A549 (cell line): ENCODE measurements at regions not wholly inside any gene's neighbourhood (a gene's known extent, or its start where the extent isn't known, plus 50 kb on each side); places are given as distances from the start of the nearest gene placed in this dataset.

Experiments used
- ATAC-seq, 2 experiments: fragments of 200-7000 bp in 1 of 2; fragments of >200 bp in 1 of 2; cut with Nextera tagmentation in 1 of 2; cut with Tn5 transposase in 1 of 2; 3 replicates each; pipeline versions ENCODE4 v1.8.0 to v1.9.1; 2018 to 2020; ENCODE audit warnings: mild to moderate bottlenecking in 1 of 2, moderate library complexity in 1 of 2
- CTCF ChIA-PET: fragments of 300-600 bp; sonication (Branson Sonifier 250); formaldehyde crosslinking; extraction: SDS; loops from one replicate; lab custom pipeline; 2021; ENCODE audit warnings: antibody characterized with exemption, inconsistent platforms; lab: Yijun Ruan, JAX
- POLR2A ChIA-PET: fragments of 350-600 bp; formaldehyde crosslinking; extraction: SDS; loops from one replicate; lab custom pipeline; 2021; ENCODE audit warnings: antibody characterized with exemption, inconsistent platforms; lab: Yijun Ruan, JAX
- DNase-seq, 2 experiments: peaks; one replicate each; pipeline versions ENCODE4 v3.0.0 to v3.0.0-alpha.2; 2011 to 2016; ENCODE audit warnings: low read depth in 1 of 2, low spot score in 1 of 2
- FAIRE-seq: peaks from 2 replicates; lab custom pipeline; 2011; peaks lifted over from hg19 to GRCh38; lab: Jason Lieb, UNC
- H3K27ac ChIP-seq, 2 experiments: fragments of >200 bp; sonication (Bioruptor Twin); formaldehyde crosslinking; 3 replicates each; pipeline ENCODE4 v1.5.1; 2016 to 2017
- H3K4me1 ChIP-seq: fragments of >200 bp; sonication (Bioruptor Twin); formaldehyde crosslinking; 3 replicates; pipeline ENCODE4 v1.6.1; 2016
- H3K4me2 ChIP-seq: fragments of >200 bp; sonication (Bioruptor Twin); formaldehyde crosslinking; 3 replicates; pipeline ENCODE4 v1.6.1; 2016
- H3K4me3 ChIP-seq: fragments of >200 bp; sonication (Bioruptor Twin); formaldehyde crosslinking; 3 replicates; pipeline ENCODE4 v1.5.1; 2016
- H3K9me3 ChIP-seq: fragments of >200 bp; sonication (Bioruptor Twin); formaldehyde crosslinking; 3 replicates; pipeline ENCODE4 v1.6.1; 2016
- CBX8 ChIP-seq: fragments of 200-600 bp; sonication (generic); IDR thresholded peaks from 2 replicates; pipeline ENCODE4 v1.6.1; 2016
- CEBPB ChIP-seq, 2 experiments: fragments of >200 bp in 1 of 2; sonication (Bioruptor Twin) in 1 of 2; formaldehyde crosslinking in 1 of 2; IDR thresholded peaks; 2 replicates each; pipeline ENCODE4 v1.6.1; 2012 to 2016
- CHD4 ChIP-seq: fragments of 200-600 bp; sonication (generic); IDR thresholded peaks from 2 replicates; pipeline ENCODE4 v1.6.1; 2016; ENCODE audit warnings: antibody characterized with exemption, mild to moderate bottlenecking, borderline replicate concordance
- EHF ChIP-seq: fragments of 250-450 bp; sonication (Bioruptor Pico); IDR thresholded peaks from 2 replicates; pipeline ENCODE4 v1.5.0; 2020; ENCODE audit warnings: mild to moderate bottlenecking
- FOSL2 ChIP-seq, 2 experiments: fragments of 450-650 bp in 1 of 2; fragments of >200 bp in 1 of 2; sonication (Bioruptor Twin) in 1 of 2; formaldehyde crosslinking; IDR thresholded peaks; 2 replicates each; pipeline versions ENCODE4 v1.5.0 to v1.6.1; 2016 to 2020; ENCODE audit warnings: mild to moderate bottlenecking in 1 of 2, moderate library complexity in 1 of 2
- FOXS1 ChIP-seq: fragments of 250-450 bp; sonication (Bioruptor Pico); IDR thresholded peaks from 2 replicates; pipeline ENCODE4 v1.5.0; 2020; ENCODE audit warnings: mild to moderate bottlenecking, moderate library complexity
- GATA3 ChIP-seq: IDR thresholded peaks from 2 replicates; pipeline ENCODE4 v1.6.1; 2012; ENCODE audit warnings: borderline replicate concordance
- HDAC2 ChIP-seq: fragments of 200-600 bp; sonication (generic); IDR thresholded peaks from 2 replicates; pipeline ENCODE4 v1.6.1; 2016
- HOXB13 ChIP-seq: fragments of 250-450 bp; sonication (Bioruptor Pico); IDR thresholded peaks from 2 replicates; pipeline ENCODE4 v1.5.0; 2020; ENCODE audit warnings: low read depth, mild to moderate bottlenecking, moderate library complexity
- KDM5A ChIP-seq: fragments of 200-600 bp; sonication (generic); IDR thresholded peaks from 2 replicates; pipeline ENCODE4 v1.6.1; 2016; ENCODE audit warnings: antibody characterized with exemption, mild to moderate bottlenecking
- MAX ChIP-seq: IDR thresholded peaks from 2 replicates; pipeline ENCODE4 v1.6.1; 2012
- MAZ ChIP-seq: fragments of 150-350 bp; IDR thresholded peaks from 2 replicates; pipeline ENCODE4 v1.6.1; 2014; ENCODE audit warnings: antibody characterized with exemption, low read depth, low read length, borderline replicate concordance
- NPAS2 ChIP-seq: fragments of 250-450 bp; sonication (Bioruptor Pico); IDR thresholded peaks from 2 replicates; pipeline ENCODE4 v1.8.0; 2022; ENCODE audit warnings: mild to moderate bottlenecking, moderate library complexity, borderline replicate concordance
- NR3C1 ChIP-seq: fragments of >200 bp; sonication (Bioruptor Twin); formaldehyde crosslinking; IDR thresholded peaks from 3 replicates; pipeline ENCODE4 v1.6.1; 2017
- PHF8 ChIP-seq: fragments of 200-600 bp; sonication (generic); IDR thresholded peaks from 2 replicates; pipeline ENCODE4 v1.6.1; 2016; ENCODE audit warnings: low read depth, mild to moderate bottlenecking, antibody characterized with exemption, moderate library complexity, borderline replicate concordance
- POLR2AphosphoS2 ChIP-seq: conservative IDR thresholded peaks from 2 replicates; pipeline ENCODE4 v1.6.1; 2012; ENCODE audit warnings: low read length, improper control_type of control experiment, inconsistent platforms
- RFX5 ChIP-seq: fragments of 450-650 bp; IDR thresholded peaks from 2 replicates; pipeline ENCODE4 v1.7.1; 2014; ENCODE audit warnings: antibody characterized with exemption, mild to moderate bottlenecking, moderate library complexity
- SREBF2 ChIP-seq: fragments of 450-650 bp; IDR thresholded peaks from 2 replicates; pipeline ENCODE4 v1.6.1; 2014; ENCODE audit warnings: mild to moderate bottlenecking, moderate library complexity
- ZFP36 ChIP-seq: fragments of 450-650 bp; IDR thresholded peaks from 2 replicates; pipeline ENCODE4 v1.6.1; 2014; ENCODE audit warnings: borderline replicate concordance; ENCODE audit not compliant: partially characterized antibody
- ZSCAN20 ChIP-seq: fragments of 250-450 bp; sonication (Bioruptor Pico); IDR thresholded peaks from 2 replicates; pipeline ENCODE4 v1.8.0; 2022; ENCODE audit warnings: mild to moderate bottlenecking, moderate library complexity
- WGBS: methylation state at CpG from one replicate; pipeline ENCODE4 v1.1.6; 2017; ENCODE audit errors: missing lambda C conversion rate; 5-methylcytosine and 5-hydroxymethylcytosine counted together
- TF ChIP-seq, protein P1 (sequence below): IDR thresholded peaks from 2 replicates; pipeline ENCODE4 v1.6.1; 2012
- TF ChIP-seq, protein P2 (sequence below): fragments of 200-600 bp; sonication (generic); IDR thresholded peaks from 2 replicates; pipeline ENCODE4 v1.6.1; 2016; ENCODE audit warnings: antibody characterized with exemption, mild to moderate bottlenecking, moderate library complexity
- TF ChIP-seq, protein P3 (sequence below): fragments of 450-650 bp; IDR thresholded peaks from 2 replicates; pipeline ENCODE4 v1.6.1; 2014; ENCODE audit warnings: antibody characterized with exemption
- TF ChIP-seq, protein P4 (sequence below): IDR thresholded peaks from 2 replicates; pipeline ENCODE4 v1.6.1; 2012; ENCODE audit warnings: low read depth, borderline replicate concordance

GRCh38 chr3:64888840-64889392, 201.1 kb upstream of the ADAMTS9 start:
- Histone ChIP-seq H3K27ac (no peak overlapping the region), H3K4me2 (no peak overlapping the region), H3K4me1 (no peaks in the 10 kb centered on the region), H3K9me3 (no peaks in the 10 kb centered on the region), H3K4me3 (no peak overlapping the region)
- ChIA-PET POLR2A (no interaction called here), CTCF (no interaction called here)
- DNase-seq = no peak
- ATAC-seq = no peak
- TF ChIP-seq, protein P1, sequence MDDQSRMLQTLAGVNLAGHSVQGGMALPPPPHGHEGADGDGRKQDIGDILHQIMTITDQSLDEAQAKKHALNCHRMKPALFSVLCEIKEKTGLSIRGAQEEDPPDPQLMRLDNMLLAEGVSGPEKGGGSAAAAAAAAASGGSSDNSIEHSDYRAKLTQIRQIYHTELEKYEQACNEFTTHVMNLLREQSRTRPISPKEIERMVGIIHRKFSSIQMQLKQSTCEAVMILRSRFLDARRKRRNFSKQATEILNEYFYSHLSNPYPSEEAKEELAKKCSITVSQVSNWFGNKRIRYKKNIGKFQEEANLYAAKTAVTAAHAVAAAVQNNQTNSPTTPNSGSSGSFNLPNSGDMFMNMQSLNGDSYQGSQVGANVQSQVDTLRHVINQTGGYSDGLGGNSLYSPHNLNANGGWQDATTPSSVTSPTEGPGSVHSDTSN = no peak
- TF ChIP-seq CHD4 = no peak
- TF ChIP-seq KDM5A = no peak
- TF ChIP-seq NPAS2 (CRISPR knock-in tag) = no peak
- no peak for TF ChIP-seq SREBF2
- no peak for TF ChIP-seq GATA3
- TF ChIP-seq FOSL2 (IDR thresholded peaks at IDR 0.05) = no peak
- no peak for TF ChIP-seq FOSL2 (CRISPR knock-in tag; IDR thresholded peaks at IDR 0.05)
- TF ChIP-seq NR3C1 = no peak
- no peak for TF ChIP-seq EHF (CRISPR knock-in tag)
- TF ChIP-seq, all 56 proteins: peak for 0
- 19% methylated on average over 3 of the region's 3 CpGs for WGBS
- FAIRE-seq = no peak

DNA sequence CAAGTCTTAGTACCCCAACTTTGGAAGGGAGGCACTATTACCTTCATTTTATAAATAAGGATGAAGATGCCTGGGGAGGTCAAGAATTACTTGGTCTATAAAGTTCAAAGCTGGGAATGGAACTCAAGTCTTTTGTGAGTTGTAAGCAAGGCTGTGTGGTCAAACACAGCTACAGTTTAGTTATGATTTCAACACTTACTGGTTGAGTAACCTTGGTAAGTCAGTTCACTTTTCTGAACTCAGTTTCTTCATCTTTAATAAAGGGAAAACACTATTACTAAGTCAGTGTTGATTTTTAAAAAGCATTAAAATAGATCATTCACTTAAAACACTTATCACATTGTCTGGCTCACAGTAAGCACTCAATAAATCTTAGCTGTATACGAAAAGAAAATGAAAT, 200.4 kb upstream of the ADAMTS9 start:
- ATAC-seq (no peak), DNase-seq (no peak), FAIRE-seq (no peak)
- H3K27ac ChIP-seq = no peak overlapping the region
- H3K4me3 ChIP-seq = no peak overlapping the region
- no peaks in the 10 kb centered on the region for H3K4me1 ChIP-seq
- POLR2A ChIA-PET = no interaction called here
- CTCF ChIA-PET = no interaction called here
- no peaks in the 10 kb centered on the region for H3K9me3 ChIP-seq
- no peak for TF ChIP-seq CBX8
- TF ChIP-seq, protein P2, sequence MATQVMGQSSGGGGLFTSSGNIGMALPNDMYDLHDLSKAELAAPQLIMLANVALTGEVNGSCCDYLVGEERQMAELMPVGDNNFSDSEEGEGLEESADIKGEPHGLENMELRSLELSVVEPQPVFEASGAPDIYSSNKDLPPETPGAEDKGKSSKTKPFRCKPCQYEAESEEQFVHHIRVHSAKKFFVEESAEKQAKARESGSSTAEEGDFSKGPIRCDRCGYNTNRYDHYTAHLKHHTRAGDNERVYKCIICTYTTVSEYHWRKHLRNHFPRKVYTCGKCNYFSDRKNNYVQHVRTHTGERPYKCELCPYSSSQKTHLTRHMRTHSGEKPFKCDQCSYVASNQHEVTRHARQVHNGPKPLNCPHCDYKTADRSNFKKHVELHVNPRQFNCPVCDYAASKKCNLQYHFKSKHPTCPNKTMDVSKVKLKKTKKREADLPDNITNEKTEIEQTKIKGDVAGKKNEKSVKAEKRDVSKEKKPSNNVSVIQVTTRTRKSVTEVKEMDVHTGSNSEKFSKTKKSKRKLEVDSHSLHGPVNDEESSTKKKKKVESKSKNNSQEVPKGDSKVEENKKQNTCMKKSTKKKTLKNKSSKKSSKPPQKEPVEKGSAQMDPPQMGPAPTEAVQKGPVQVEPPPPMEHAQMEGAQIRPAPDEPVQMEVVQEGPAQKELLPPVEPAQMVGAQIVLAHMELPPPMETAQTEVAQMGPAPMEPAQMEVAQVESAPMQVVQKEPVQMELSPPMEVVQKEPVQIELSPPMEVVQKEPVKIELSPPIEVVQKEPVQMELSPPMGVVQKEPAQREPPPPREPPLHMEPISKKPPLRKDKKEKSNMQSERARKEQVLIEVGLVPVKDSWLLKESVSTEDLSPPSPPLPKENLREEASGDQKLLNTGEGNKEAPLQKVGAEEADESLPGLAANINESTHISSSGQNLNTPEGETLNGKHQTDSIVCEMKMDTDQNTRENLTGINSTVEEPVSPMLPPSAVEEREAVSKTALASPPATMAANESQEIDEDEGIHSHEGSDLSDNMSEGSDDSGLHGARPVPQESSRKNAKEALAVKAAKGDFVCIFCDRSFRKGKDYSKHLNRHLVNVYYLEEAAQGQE = no peak
- no peak for TF ChIP-seq MAX
- TF ChIP-seq HDAC2 = no peak
- H3K4me2 ChIP-seq = no peak overlapping the region
- WGBS = 0% methylated on average over 1 of the region's 1 CpG

DNA sequence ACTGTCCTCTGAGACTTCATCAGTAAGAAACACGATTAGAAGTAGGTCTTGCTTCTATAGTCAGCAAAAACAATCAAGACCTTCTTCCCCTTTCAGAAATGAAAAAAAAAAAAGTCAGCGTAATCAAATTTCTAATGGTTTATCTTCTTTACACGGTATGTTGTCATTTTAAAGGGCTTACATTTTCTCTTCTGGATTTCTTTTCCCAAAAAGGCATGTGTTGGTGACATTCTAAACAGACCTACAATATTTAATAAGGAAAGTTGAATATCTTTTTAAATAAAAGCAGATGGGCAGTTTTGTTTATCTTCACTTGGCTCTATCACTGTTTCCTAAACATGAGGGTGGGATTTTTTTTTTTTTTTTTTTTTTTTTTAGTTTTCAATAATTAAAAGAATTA, 197.3 kb upstream of the ADAMTS9 start:
- no peak for FAIRE-seq
- Histone ChIP-seq H3K4me2 (no peak overlapping the region), H3K4me3 (no peak overlapping the region), H3K4me1 (no peaks in the 10 kb centered on the region), H3K27ac (no peak overlapping the region), H3K9me3 (no peaks in the 10 kb centered on the region)
- CTCF ChIA-PET = no interaction called here
- ATAC-seq = no peak
- WGBS = 37% methylated on average over 3 of the region's 3 CpGs
- TF ChIP-seq, protein P3, sequence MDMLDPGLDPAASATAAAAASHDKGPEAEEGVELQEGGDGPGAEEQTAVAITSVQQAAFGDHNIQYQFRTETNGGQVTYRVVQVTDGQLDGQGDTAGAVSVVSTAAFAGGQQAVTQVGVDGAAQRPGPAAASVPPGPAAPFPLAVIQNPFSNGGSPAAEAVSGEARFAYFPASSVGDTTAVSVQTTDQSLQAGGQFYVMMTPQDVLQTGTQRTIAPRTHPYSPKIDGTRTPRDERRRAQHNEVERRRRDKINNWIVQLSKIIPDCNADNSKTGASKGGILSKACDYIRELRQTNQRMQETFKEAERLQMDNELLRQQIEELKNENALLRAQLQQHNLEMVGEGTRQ = no peak
- no peak for TF ChIP-seq MAZ
- TF ChIP-seq RFX5 = no peak
- no peak for TF ChIP-seq POLR2AphosphoS2
- no peak for TF ChIP-seq ZFP36
- no peak for TF ChIP-seq PHF8
- no peak for TF ChIP-seq NR3C1
- TF ChIP-seq GATA3 = no peak
- TF ChIP-seq HOXB13 (CRISPR knock-in tag) = no peak
- TF ChIP-seq, protein P4, sequence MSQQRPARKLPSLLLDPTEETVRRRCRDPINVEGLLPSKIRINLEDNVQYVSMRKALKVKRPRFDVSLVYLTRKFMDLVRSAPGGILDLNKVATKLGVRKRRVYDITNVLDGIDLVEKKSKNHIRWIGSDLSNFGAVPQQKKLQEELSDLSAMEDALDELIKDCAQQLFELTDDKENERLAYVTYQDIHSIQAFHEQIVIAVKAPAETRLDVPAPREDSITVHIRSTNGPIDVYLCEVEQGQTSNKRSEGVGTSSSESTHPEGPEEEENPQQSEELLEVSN = no peak
- TF ChIP-seq ZSCAN20 (CRISPR knock-in tag) = no peak
- TF ChIP-seq SREBF2 = no peak
- TF ChIP-seq CBX8 = no peak
- no peak for TF ChIP-seq KDM5A
- TF ChIP-seq FOXS1 (CRISPR knock-in tag) = no peak
- no peak for TF ChIP-seq CEBPB (IDR thresholded peaks at IDR 0.05)
- POLR2A ChIA-PET = no interaction called here
- no peak for DNase-seq
